Choroid plexus epithelial cell (primary cell): ENCODE measurements at regions not wholly inside any gene's neighbourhood (a gene's known extent, or its start where the extent isn't known, plus 50 kb on each side); places are given as distances from the start of the nearest gene placed in this dataset.

ENCODE experiments used
- DNase-seq: peaks from one replicate; pipeline ENCODE4 v3.0.0-alpha.2; 2010; ENCODE audit warnings: low read depth
- H3K4me3 ChIP-seq: 2 replicates; pipeline ENCODE4 v1.5.1; 2011; ENCODE audit warnings: low read depth, mild to moderate bottlenecking, control low read depth, low read length, moderate library complexity
- TF ChIP-seq, protein P1 (sequence below): conservative IDR thresholded peaks from 2 replicates; pipeline ENCODE4 v1.5.1; 2011; ENCODE audit warnings: low read depth, mild to moderate bottlenecking, control low read depth, inconsistent platforms, low read length, moderate library complexity

DNA sequence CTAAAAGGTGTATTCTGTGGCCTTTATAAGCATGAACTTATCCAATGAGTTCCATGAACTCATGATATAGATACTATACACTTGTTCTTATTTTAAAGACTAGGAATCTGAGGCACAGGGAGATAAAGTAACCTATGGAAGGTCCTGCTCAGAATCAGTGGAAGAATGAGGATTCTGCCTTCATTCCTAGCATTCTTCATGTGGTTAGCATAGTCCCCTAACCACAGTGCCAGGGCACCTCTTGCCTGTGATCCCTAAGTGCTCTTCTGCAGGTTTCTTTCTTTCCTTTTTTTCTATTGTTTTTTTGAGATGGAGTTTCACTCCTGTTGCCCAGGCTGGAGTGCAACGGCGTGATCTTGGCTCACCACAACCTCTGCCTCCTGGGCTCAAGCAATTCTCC, 174.1 kb downstream of the C9orf152 start:
- TF ChIP-seq, protein P1, sequence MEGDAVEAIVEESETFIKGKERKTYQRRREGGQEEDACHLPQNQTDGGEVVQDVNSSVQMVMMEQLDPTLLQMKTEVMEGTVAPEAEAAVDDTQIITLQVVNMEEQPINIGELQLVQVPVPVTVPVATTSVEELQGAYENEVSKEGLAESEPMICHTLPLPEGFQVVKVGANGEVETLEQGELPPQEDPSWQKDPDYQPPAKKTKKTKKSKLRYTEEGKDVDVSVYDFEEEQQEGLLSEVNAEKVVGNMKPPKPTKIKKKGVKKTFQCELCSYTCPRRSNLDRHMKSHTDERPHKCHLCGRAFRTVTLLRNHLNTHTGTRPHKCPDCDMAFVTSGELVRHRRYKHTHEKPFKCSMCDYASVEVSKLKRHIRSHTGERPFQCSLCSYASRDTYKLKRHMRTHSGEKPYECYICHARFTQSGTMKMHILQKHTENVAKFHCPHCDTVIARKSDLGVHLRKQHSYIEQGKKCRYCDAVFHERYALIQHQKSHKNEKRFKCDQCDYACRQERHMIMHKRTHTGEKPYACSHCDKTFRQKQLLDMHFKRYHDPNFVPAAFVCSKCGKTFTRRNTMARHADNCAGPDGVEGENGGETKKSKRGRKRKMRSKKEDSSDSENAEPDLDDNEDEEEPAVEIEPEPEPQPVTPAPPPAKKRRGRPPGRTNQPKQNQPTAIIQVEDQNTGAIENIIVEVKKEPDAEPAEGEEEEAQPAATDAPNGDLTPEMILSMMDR = no peak
- peak; percentile 44 for DNase-seq
- H3K4me3 ChIP-seq = no peak overlapping the region

GRCh38 chr9:110036286-110036685, 171.7 kb downstream of the C9orf152 start:
- TF ChIP-seq, protein P1 = no peak
- H3K4me3 ChIP-seq = no peak overlapping the region
- no peak for DNase-seq

GRCh38 chr9:110040788-110041187, 167.2 kb downstream of the C9orf152 start:
- DNase-seq = peak; percentile 85
- H3K4me3 ChIP-seq = no peak overlapping the region
- TF ChIP-seq, protein P1 = no peak

DNA sequence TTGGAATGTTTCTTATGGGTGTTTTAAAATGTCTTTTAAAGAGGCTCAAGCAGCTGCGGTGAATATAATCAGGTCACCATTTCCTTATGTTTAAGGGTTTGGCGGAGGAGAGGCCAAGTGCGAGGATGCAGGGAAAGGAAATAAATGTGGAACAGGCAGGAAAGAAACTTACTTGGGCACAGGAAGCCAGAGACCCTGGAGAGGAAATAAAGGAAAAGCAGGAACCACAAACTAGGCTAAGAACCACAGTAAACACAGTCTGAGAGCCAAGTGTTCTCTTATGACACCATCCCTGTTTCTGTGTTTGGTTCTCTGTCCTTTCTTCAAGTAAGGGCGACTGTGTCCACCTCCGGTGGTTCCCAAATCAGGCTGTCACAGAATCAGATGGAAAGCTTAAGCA, 166.5 kb downstream of the C9orf152 start:
- no peak for DNase-seq
- TF ChIP-seq, protein P1 = no peak
- no peak overlapping the region for H3K4me3 ChIP-seq

DNA sequence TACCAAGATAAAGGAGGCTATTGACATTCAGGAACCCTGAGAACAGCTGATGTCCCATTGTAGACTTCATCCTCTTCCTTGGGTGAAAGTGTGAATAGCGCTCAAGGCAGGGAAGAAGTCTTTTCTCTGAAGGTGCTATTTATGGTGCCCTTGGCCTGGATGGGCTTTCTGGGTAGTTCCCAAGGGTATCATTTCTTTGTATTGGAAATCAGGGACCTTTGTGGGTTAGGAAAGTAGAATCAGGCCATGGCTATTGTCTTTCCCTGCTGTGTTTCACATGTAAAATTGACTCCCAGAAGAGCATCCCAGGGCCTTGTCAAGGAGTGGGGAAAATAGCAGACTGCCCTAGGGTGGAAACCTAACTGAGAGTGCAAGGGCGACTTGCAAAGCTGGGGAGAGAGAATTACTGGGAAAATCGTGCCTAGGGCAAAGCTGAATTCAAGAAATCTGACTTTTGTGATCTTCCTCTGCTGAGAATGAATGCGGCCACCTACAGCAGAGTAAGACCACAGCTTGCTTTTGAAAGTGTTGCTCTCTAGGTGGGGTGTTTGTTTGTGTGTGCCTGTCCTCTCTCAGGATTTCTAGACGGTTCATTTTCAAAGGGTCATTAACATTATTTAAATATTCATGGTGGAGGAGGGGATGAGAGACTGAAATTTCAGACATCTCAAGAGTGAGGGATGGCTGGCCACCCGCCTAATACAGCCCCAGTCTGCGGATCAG, 160.6 kb downstream of the C9orf152 start:
- DNase-seq = no peak
- TF ChIP-seq, protein P1 = no peak
- peak overlapping the region; percentile 97 for H3K4me3 ChIP-seq

GRCh38 chr9:110047955-110048402, 160.0 kb downstream of the C9orf152 start:
- TF ChIP-seq, protein P1 = no peak
- H3K4me3 ChIP-seq = peak overlapping the region; percentile 97
- DNase-seq = no peak

DNA sequence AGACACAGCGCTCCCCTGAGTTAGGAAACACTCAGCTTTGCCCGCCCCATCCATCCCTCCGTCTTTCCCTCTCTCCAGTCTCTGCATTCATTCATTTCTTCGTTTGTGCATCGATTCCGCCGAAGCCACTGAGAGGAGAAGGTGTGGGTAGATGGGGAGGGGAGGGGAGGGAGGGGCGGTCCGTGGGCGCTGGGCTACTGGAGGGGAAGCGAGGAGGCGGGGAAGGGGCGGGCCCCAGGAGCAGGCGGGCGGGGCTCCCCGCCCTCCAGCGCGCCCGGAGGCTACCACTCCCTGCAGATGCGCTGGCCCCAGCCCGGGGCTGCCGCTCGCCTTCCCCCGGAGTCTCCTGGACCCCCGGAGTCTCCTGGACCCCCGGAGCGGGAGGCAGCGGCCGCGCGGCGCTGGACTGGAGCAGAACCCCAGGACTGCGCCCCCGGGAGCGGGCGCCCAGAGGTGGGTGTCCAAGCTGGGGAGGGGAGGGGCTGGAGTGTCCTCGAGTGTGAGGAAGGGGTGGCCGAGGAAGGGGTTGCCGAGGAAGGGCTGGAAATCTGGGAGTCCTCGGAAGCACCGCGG, 159.5 kb downstream of the C9orf152 start:
- TF ChIP-seq, protein P1 = no peak
- peak overlapping the region; percentile 97 for H3K4me3 ChIP-seq
- peak; percentile 89 for DNase-seq
